Tibial nerve (tissue), 4 donors: ENCODE measurements at regions not wholly inside any gene's neighbourhood (a gene's known extent, or its start where the extent isn't known, plus 50 kb on each side); places are given as distances from the start of the nearest gene placed in this dataset.

ENCODE experiments used
- DNase-seq, 2 donors: peaks; one replicate each; pipeline ENCODE4 v3.0.0-alpha.2; 2019; ENCODE audit warnings: low spot score in 2 of 2
- H3K27ac ChIP-seq, 4 donors: fragments of 200-600 bp; sonication (generic) in 3 of 4; one replicate each; pipeline ENCODE4 v1.5.1; 2017 to 2019; ENCODE audit warnings: mild to moderate bottlenecking in 1 of 4
- H3K27me3 ChIP-seq, 2 donors: fragments of 200-600 bp; sonication (generic) in 1 of 2; one replicate each; pipeline versions ENCODE4 v1.5.1 to v1.6.0; 2017 to 2019
- H3K36me3 ChIP-seq, 3 donors: fragments of 200-600 bp; sonication (generic); one replicate each; pipeline ENCODE4 v1.5.1; 2018 to 2019
- H3K4me1 ChIP-seq, 4 donors: fragments of 200-600 bp; sonication (generic) in 3 of 4; one replicate each; pipeline ENCODE4 v1.5.1; 2017 to 2019
- H3K4me3 ChIP-seq, 4 donors: fragments of 200-600 bp; sonication (generic) in 3 of 4; one replicate each; pipeline ENCODE4 v1.5.1; 2017 to 2019; ENCODE audit warnings: mild to moderate bottlenecking in 1 of 4, moderate library complexity in 1 of 4
- H3K9me3 ChIP-seq, 4 donors: fragments of 200-600 bp; sonication (generic) in 3 of 4; one replicate each; pipeline ENCODE4 v1.5.1; 2017 to 2019
- CTCF ChIP-seq, 5 experiments: fragments of 200-600 bp in 3 of 5; fragments of 450-650 bp in 2 of 5; sonication (generic) in 3 of 5; IDR thresholded peaks; one replicate each; pipeline ENCODE4 v1.5.1; 2016 to 2019; ENCODE audit warnings: antibody characterized with exemption in 5 of 5, mild to moderate bottlenecking in 3 of 5, moderate library complexity in 2 of 5
- EP300 ChIP-seq, 2 donors: sonication (generic); formaldehyde crosslinking; IDR thresholded peaks; one replicate each; pipeline ENCODE4 v1.6.1; 2017; ENCODE audit warnings: antibody characterized with exemption in 2 of 2, mild to moderate bottlenecking in 1 of 2
- POLR2A ChIP-seq, 2 donors: fragments of 450-650 bp; IDR thresholded peaks; one replicate each; pipeline ENCODE4 v1.6.1; 2017; ENCODE audit warnings: antibody characterized with exemption in 2 of 2, mild to moderate bottlenecking in 2 of 2, moderate library complexity in 2 of 2
- WGBS, 2 donors: methylation state at CpG; one replicate each; pipeline ENCODE4 v1.1.5; 2018; 5-methylcytosine and 5-hydroxymethylcytosine counted together

GRCh38 chr10:3887404-3887803 is 102.4 kb upstream of the KLF6 start:
- no peak for TF ChIP-seq CTCF (IDR thresholded peaks at IDR 0.05)
- no peak for TF ChIP-seq EP300 (IDR thresholded peaks at IDR 0.05)
- TF ChIP-seq POLR2A (IDR thresholded peaks at IDR 0.05): no peak
- Histone ChIP-seq H3K27ac (peak overlapping the region; percentile 49 to 89 (median 76)), H3K27me3 (no peaks in the 10 kb centered on the region), H3K4me3 (no peak overlapping the region), H3K4me1 (peaks cover 0 to 26% (median 15%) of the 10 kb centered on the region in 4 donors), H3K36me3 (no peaks in the 10 kb centered on the region), H3K9me3 (no peaks in the 10 kb centered on the region)
- WGBS, 2 donors: 91 to 93% methylated on average over 7 of the region's 7 CpGs
- DNase-seq: no peak

GRCh38 chr10:3886641-3887251 is 101.7 kb upstream of the KLF6 start:
- peak overlapping the region; percentile 49 to 89 (median 76) for H3K27ac ChIP-seq
- WGBS, 2 donors: 25 to 43% methylated on average over 11 of the region's 11 CpGs
- DNase-seq: peak in 1 of 2 donors; percentile 49
- peaks cover 0 to 26% (median 15%) of the 10 kb centered on the region in 4 donors for H3K4me1 ChIP-seq
- peak in 1 of 2 donors; percentile 62 for TF ChIP-seq EP300 (IDR thresholded peaks at IDR 0.05)
- TF ChIP-seq POLR2A (IDR thresholded peaks at IDR 0.05): peak in 1 of 2 donors; percentile 10
- TF ChIP-seq CTCF (IDR thresholded peaks at IDR 0.05): no peak
- no peaks in the 10 kb centered on the region for H3K9me3 ChIP-seq
- H3K27me3 ChIP-seq: no peaks in the 10 kb centered on the region
- peak overlapping the region in 1 of 4 donors; percentile 9 for H3K4me3 ChIP-seq
- H3K36me3 ChIP-seq: no peaks in the 10 kb centered on the region

- no peak for TF ChIP-seq POLR2A (IDR thresholded peaks at IDR 0.05)
- no peak for TF ChIP-seq CTCF (IDR thresholded peaks at IDR 0.05)
- TF ChIP-seq EP300 (IDR thresholded peaks at IDR 0.05): no peak
- Histone ChIP-seq H3K4me1 (peaks cover 0 to 26% (median 15%) of the 10 kb centered on the region in 4 donors), H3K4me3 (peak overlapping the region in 1 of 4 donors; percentile 9), H3K9me3 (no peaks in the 10 kb centered on the region), H3K27ac (peak overlapping the region; percentile 49 to 89 (median 76)), H3K36me3 (no peaks in the 10 kb centered on the region), H3K27me3 (no peaks in the 10 kb centered on the region)
- 21 to 24% methylated on average over 14 of the region's 14 CpGs for WGBS, 2 donors
- no peak for DNase-seq
Observed at GRCh38 chr10:3886191-3886590, 101.2 kb upstream of the KLF6 start.

- 96 to 99% methylated on average over 4 of the region's 4 CpGs for WGBS, 2 donors
- DNase-seq: no peak
- H3K4me1 ChIP-seq: peaks cover 0 to 22% (median 15%) of the 10 kb centered on the region in 4 donors
- no peaks in the 10 kb centered on the region for H3K36me3 ChIP-seq
- no peak overlapping the region for H3K27ac ChIP-seq
- no peak overlapping the region for H3K4me3 ChIP-seq
- no peaks in the 10 kb centered on the region for H3K9me3 ChIP-seq
- TF ChIP-seq POLR2A (IDR thresholded peaks at IDR 0.05) (no peak), CTCF (IDR thresholded peaks at IDR 0.05) (no peak), EP300 (IDR thresholded peaks at IDR 0.05) (no peak)
- no peaks in the 10 kb centered on the region for H3K27me3 ChIP-seq
Observed at GRCh38 chr10:3882855-3883254, 97.8 kb upstream of the KLF6 start.

GRCh38 chr10:3881622-3882021 is 96.6 kb upstream of the KLF6 start:
- H3K27me3 ChIP-seq: no peaks in the 10 kb centered on the region
- WGBS, 2 donors: 93 to 97% methylated on average over 3 of the region's 3 CpGs
- TF ChIP-seq EP300 (IDR thresholded peaks at IDR 0.05) (no peak), CTCF (IDR thresholded peaks at IDR 0.05) (no peak), POLR2A (IDR thresholded peaks at IDR 0.05) (no peak)
- no peaks in the 10 kb centered on the region for H3K9me3 ChIP-seq
- no peak overlapping the region for H3K27ac ChIP-seq
- no peaks in the 10 kb centered on the region for H3K36me3 ChIP-seq
- H3K4me1 ChIP-seq: peaks cover 0 to 18% (median 5%) of the 10 kb centered on the region in 4 donors
- no peak overlapping the region for H3K4me3 ChIP-seq
- no peak for DNase-seq
